PC-3 (cell line): ENCODE measurements at regions not wholly inside any gene's neighbourhood (a gene's known extent, or its start where the extent isn't known, plus 50 kb on each side); places are given as distances from the start of the nearest gene placed in this dataset.

ENCODE experiments used
- ATAC-seq: fragments of 200-7000 bp; cut with Tn5 transposase; 2 replicates; pipeline ENCODE4 v1.9.1; 2020; ENCODE audit warnings: mild to moderate bottlenecking, moderate library complexity
- BruUV-seq: library from RNA; stranded (reverse); fragments of 400-500 nt; replicated peaks from 2 replicates; lab custom pipeline; 2021; lab: Mats Ljungman, UMichigan
- CTCF ChIA-PET: fragments of 300-600 bp; sonication (Branson Sonifier 250); formaldehyde crosslinking; loops from one replicate; lab custom pipeline; 2022; ENCODE audit warnings: antibody characterized with exemption; lab: Charles Lee
- POLR2A ChIA-PET: fragments of 300-600 bp; sonication (Branson Sonifier 250); formaldehyde crosslinking; loops from one replicate; lab custom pipeline; 2022; ENCODE audit warnings: antibody characterized with exemption; ENCODE audit not compliant: unreplicated experiment; lab: Charles Lee
- DNase-seq: peaks from one replicate; pipeline ENCODE4 v3.0.0-alpha.2; 2015
- H2AFZ ChIP-seq: fragments of 300-600 bp; sonication (generic); 2 replicates; pipeline ENCODE4 v1.6.0; 2016; ENCODE audit warnings: antibody characterized with exemption, low read length
- H3F3A ChIP-seq: fragments of 300-600 bp; sonication (generic); one replicate; pipeline ENCODE4 v1.6.0; 2017; ENCODE audit warnings: antibody characterized with exemption, low read length, control low read depth, mild to moderate bottlenecking; ENCODE audit not compliant: unreplicated experiment
- H3K27ac ChIP-seq: fragments of 300-600 bp; sonication (generic); 2 replicates; pipeline ENCODE4 v1.5.1; 2016; ENCODE audit warnings: mild to moderate bottlenecking, low read length
- H3K27me3 ChIP-seq: fragments of 300-600 bp; sonication (generic); 2 replicates; pipeline ENCODE4 v1.6.1; 2016; ENCODE audit warnings: low read length, mixed read lengths
- H3K36me3 ChIP-seq: fragments of 300-600 bp; sonication (generic); 2 replicates; pipeline ENCODE4 v1.6.1; 2016; ENCODE audit warnings: low read depth, mixed run types, low read length, mixed read lengths
- H3K4me1 ChIP-seq: fragments of 300-600 bp; sonication (generic); 2 replicates; pipeline ENCODE4 v1.5.1; 2016; ENCODE audit warnings: low read length; ENCODE audit not compliant: insufficient read depth
- H3K4me2 ChIP-seq: fragments of 300-600 bp; sonication (generic); 2 replicates; pipeline ENCODE4 v1.6.0; 2016; ENCODE audit warnings: low read length
- H3K4me3 ChIP-seq: fragments of 300-600 bp; sonication (generic); 2 replicates; pipeline ENCODE4 v1.5.1; 2016; ENCODE audit warnings: mild to moderate bottlenecking, low read length, mixed read lengths
- H3K79me2 ChIP-seq: fragments of 300-600 bp; sonication (generic); 2 replicates; pipeline ENCODE4 v1.6.1; 2017; ENCODE audit warnings: low read length, mixed read lengths
- H3K9ac ChIP-seq: fragments of 300-600 bp; sonication (generic); 2 replicates; pipeline ENCODE4 v1.6.0; 2016; ENCODE audit warnings: mild to moderate bottlenecking, low read length
- H3K9me2 ChIP-seq: fragments of 300-600 bp; sonication (generic); replicated peaks from 2 replicates; pipeline ENCODE4 v1.6.1; 2016; ENCODE audit warnings: mixed run types, low read length, mixed read lengths
- H3K9me3 ChIP-seq: fragments of 300-600 bp; sonication (generic); 2 replicates; pipeline ENCODE4 v1.6.1; 2016; ENCODE audit warnings: low read length, mixed read lengths
- H4K20me1 ChIP-seq: fragments of 300-600 bp; sonication (generic); 2 replicates; pipeline ENCODE4 v1.6.1; 2016; ENCODE audit warnings: low read length, mixed read lengths
- CTCF ChIP-seq: fragments of 300-600 bp; sonication (generic); conservative IDR thresholded peaks from 2 replicates; pipeline ENCODE4 v1.5.1; 2017; ENCODE audit warnings: antibody characterized with exemption, low read depth, mild to moderate bottlenecking, low read length
- EZH2 ChIP-seq: fragments of 300-600 bp; sonication (generic); IDR thresholded peaks from one replicate; pipeline ENCODE4 v1.6.1; 2017; ENCODE audit warnings: antibody characterized with exemption, mild to moderate bottlenecking, low read length; ENCODE audit not compliant: unreplicated experiment
- EZH2phosphoT487 ChIP-seq: fragments of 300-600 bp; sonication (generic); IDR thresholded peaks from 2 replicates; pipeline ENCODE4 v1.6.1; 2018; ENCODE audit warnings: mild to moderate bottlenecking, antibody characterized with exemption, low read length, borderline replicate concordance
- intact Hi-C: fragments of 100-400 bp; cut with micrococcal nuclease; formaldehyde crosslinking; loops from 2 replicates; pipeline ENCODE4 v1.9.0; 2023

- Histone ChIP-seq H4K20me1 (no peaks in the 10 kb centered on the region), H3K27ac (no peak overlapping the region), H2AFZ (no peak overlapping the region), H3K4me3 (no peak overlapping the region), H3K4me1 (no peaks in the 10 kb centered on the region), H3K9me2 (no peaks in the 10 kb centered on the region), H3K9me3 (peaks cover 34% of the 10 kb centered on the region), H3K36me3 (peaks cover 7% of the 10 kb centered on the region; the same call in 1 of the 2 replicates), H3K79me2 (no peaks in the 10 kb centered on the region), H3K4me2 (no peak overlapping the region), H3K27me3 (no peaks in the 10 kb centered on the region), H3K9ac (no peak overlapping the region), H3F3A (no peaks in the 10 kb centered on the region)
- no peak for TF ChIP-seq EZH2
- no peak for TF ChIP-seq EZH2phosphoT487
- TF ChIP-seq CTCF, result no peak
- DNase-seq (no peak), ATAC-seq (no peak)
- intact Hi-C loops, result no loop called here
- ChIA-PET CTCF (no interaction called here), POLR2A (interaction anchor here (0.6 kb wide), 2 partner anchors 242 to 422 kb away, joined by 3 to 4 read pairs; no protein-coding TSS in a partner anchor)
- BruUV-seq, result no TSS peak
These were observed 425.7 kb upstream of the FZD8 start for GRCh38 chr10:36067748-36068147.

- Histone ChIP-seq H2AFZ (no peak overlapping the region), H3K9ac (no peak overlapping the region)
- CTCF ChIA-PET, result no interaction called here
These were observed 424.8 kb upstream of the FZD8 start for GRCh38 chr10:36066850-36067249.

More at GRCh38 chr10:36066850-36067249, 424.8 kb upstream of the FZD8 start:
- no TSS peak for BruUV-seq
- H3K27me3 ChIP-seq, result no peaks in the 10 kb centered on the region
- H3K36me3 ChIP-seq, result peaks cover 7% of the 10 kb centered on the region; the same call in 1 of the 2 replicates
- POLR2A ChIA-PET, result no interaction called here
- no peak for TF ChIP-seq EZH2
- TF ChIP-seq EZH2phosphoT487, result no peak
- no peak for TF ChIP-seq CTCF
- no peak overlapping the region for H3K4me2 ChIP-seq
- DNase-seq (no peak), ATAC-seq (no peak)
- peaks cover 25% of the 10 kb centered on the region for H3K9me3 ChIP-seq
- no peaks in the 10 kb centered on the region for H3K79me2 ChIP-seq
- H3F3A ChIP-seq, result no peaks in the 10 kb centered on the region
- no peaks in the 10 kb centered on the region for H3K4me1 ChIP-seq
- no peaks in the 10 kb centered on the region for H4K20me1 ChIP-seq
- no peak overlapping the region for H3K4me3 ChIP-seq
- H3K27ac ChIP-seq, result no peak overlapping the region
- no peaks in the 10 kb centered on the region for H3K9me2 ChIP-seq
- intact Hi-C loops, result no loop called here
